ENCODE measurements at regions not wholly inside any gene's neighbourhood (a gene's known extent, or its start where the extent isn't known, plus 50 kb on each side); places are given as distances from the start of the nearest gene placed in this dataset.

- intact Hi-C loops (cut with DNase I) = no loop called here
- ATAC-seq (no peak), FAIRE-seq (no peak), DNase-seq (no peak)
- no peaks in the 10 kb centered on the region for H3K4me1 ChIP-seq
- H3K27me3 ChIP-seq = no peaks in the 10 kb centered on the region
- no peaks in the 10 kb centered on the region for H3K36me3 ChIP-seq
- 82 to 83% methylated on average over 4 of the region's 4 CpGs for WGBS, 2 donors
- TF ChIP-seq, protein P1, sequence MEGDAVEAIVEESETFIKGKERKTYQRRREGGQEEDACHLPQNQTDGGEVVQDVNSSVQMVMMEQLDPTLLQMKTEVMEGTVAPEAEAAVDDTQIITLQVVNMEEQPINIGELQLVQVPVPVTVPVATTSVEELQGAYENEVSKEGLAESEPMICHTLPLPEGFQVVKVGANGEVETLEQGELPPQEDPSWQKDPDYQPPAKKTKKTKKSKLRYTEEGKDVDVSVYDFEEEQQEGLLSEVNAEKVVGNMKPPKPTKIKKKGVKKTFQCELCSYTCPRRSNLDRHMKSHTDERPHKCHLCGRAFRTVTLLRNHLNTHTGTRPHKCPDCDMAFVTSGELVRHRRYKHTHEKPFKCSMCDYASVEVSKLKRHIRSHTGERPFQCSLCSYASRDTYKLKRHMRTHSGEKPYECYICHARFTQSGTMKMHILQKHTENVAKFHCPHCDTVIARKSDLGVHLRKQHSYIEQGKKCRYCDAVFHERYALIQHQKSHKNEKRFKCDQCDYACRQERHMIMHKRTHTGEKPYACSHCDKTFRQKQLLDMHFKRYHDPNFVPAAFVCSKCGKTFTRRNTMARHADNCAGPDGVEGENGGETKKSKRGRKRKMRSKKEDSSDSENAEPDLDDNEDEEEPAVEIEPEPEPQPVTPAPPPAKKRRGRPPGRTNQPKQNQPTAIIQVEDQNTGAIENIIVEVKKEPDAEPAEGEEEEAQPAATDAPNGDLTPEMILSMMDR (IDR thresholded peaks at IDR 0.05) = no peak
- H3K9me3 ChIP-seq = no peaks in the 10 kb centered on the region
- no peak overlapping the region for H3K27ac ChIP-seq
- H3K4me3 ChIP-seq = no peak overlapping the region
Observed at GRCh38 chr3:74343391-74343790, 271.1 kb downstream of the CNTN3 start.

GRCh38 chr3:74338998-74339397 lies 275.5 kb downstream of the CNTN3 start:
- no peak for ATAC-seq
- FAIRE-seq = no peak

GRCh38 chr3:74332165-74332564 lies 282.3 kb downstream of the CNTN3 start:
- TF ChIP-seq, protein P1 (IDR thresholded peaks at IDR 0.05) = no peak
- H3K27me3 ChIP-seq = no peaks in the 10 kb centered on the region
- no peak overlapping the region for H3K27ac ChIP-seq
- 68% methylated on average over 2 of the region's 2 CpGs for WGBS, 2 donors
- ATAC-seq (no peak), FAIRE-seq (no peak), DNase-seq (no peak)
- H3K9me3 ChIP-seq = no peaks in the 10 kb centered on the region
- H3K4me1 ChIP-seq = no peaks in the 10 kb centered on the region
- no peaks in the 10 kb centered on the region for H3K36me3 ChIP-seq
- no peak overlapping the region for H3K4me3 ChIP-seq
- intact Hi-C loops (cut with DNase I) = no loop called here

More at GRCh38 chr3:74338998-74339397, 275.5 kb downstream of the CNTN3 start:
- TF ChIP-seq, protein P1 (IDR thresholded peaks at IDR 0.05) = no peak
- Histone ChIP-seq H3K9me3 (no peaks in the 10 kb centered on the region), H3K4me3 (no peak overlapping the region), H3K36me3 (no peaks in the 10 kb centered on the region), H3K27ac (no peak overlapping the region), H3K27me3 (no peaks in the 10 kb centered on the region), H3K4me1 (no peaks in the 10 kb centered on the region)
- WGBS, 2 donors = 80 to 86% methylated on average over 1 of the region's 1 CpG
- no peak for DNase-seq
- intact Hi-C loops (cut with DNase I) = no loop called here

DNA sequence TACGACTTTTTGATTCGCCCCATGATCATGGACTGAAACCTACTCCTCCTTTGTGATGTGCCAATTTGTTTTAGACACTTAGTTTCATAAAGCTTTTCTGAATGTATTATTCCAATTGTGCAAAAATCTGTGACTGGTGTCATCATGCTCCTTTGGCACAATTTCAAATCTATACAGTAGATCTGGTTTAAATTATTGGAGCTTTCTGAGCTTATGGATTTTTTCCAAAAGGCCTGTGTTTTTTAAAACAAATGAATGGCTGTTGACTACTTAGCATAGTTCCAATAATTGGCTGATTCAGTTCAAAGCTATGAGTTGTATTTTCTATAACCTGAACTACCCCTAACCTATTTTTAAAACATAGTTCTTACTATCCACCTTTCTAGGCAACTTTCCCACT lies 282.7 kb downstream of the CNTN3 start:
- intact Hi-C loops (cut with DNase I) = no loop called here
- FAIRE-seq = no peak
- H3K4me1 ChIP-seq = no peaks in the 10 kb centered on the region
- H3K4me3 ChIP-seq = no peak overlapping the region
- H3K27me3 ChIP-seq = no peaks in the 10 kb centered on the region
- WGBS, 2 donors = 88% methylated on average over 2 of the region's 2 CpGs
- DNase-seq = no peak
- no peaks in the 10 kb centered on the region for H3K36me3 ChIP-seq
- no peaks in the 10 kb centered on the region for H3K9me3 ChIP-seq
- no peak for ATAC-seq
- no peak overlapping the region for H3K27ac ChIP-seq
- TF ChIP-seq, protein P1 (IDR thresholded peaks at IDR 0.05) = no peak

- intact Hi-C loops (cut with DNase I) = no loop called here
- no peak for DNase-seq
- Histone ChIP-seq H3K27ac (no peak overlapping the region), H3K27me3 (no peaks in the 10 kb centered on the region), H3K4me3 (no peak overlapping the region), H3K36me3 (no peaks in the 10 kb centered on the region), H3K4me1 (no peaks in the 10 kb centered on the region), H3K9me3 (no peaks in the 10 kb centered on the region)
- TF ChIP-seq, protein P1 (IDR thresholded peaks at IDR 0.05) = no peak
- ATAC-seq = no peak
- FAIRE-seq = no peak
Observed at GRCh38 chr3:74329096-74329495, 285.4 kb downstream of the CNTN3 start.

Measured in pancreas (tissue), 10 donors.